Lung (tissue), 11 donors: ENCODE measurements at regions not wholly inside any gene's neighbourhood (a gene's known extent, or its start where the extent isn't known, plus 50 kb on each side); places are given as distances from the start of the nearest gene placed in this dataset.

ENCODE experiments used
- ATAC-seq: fragments of 200-7000 bp; cut with Tn5 transposase; one replicate; pipeline ENCODE4 v1.9.1; 2020; ENCODE audit warnings: moderate number of reproducible peaks; ENCODE audit not compliant: insufficient read depth, low FRiP score
- DNase-seq, 3 donors: peaks; one replicate each; pipeline ENCODE4 v3.0.0-alpha.2; 2013 to 2017
- H3K27ac ChIP-seq, 2 donors: one replicate each; pipeline ENCODE4 v1.5.1; 2013; ENCODE audit warnings: mild to moderate bottlenecking in 2 of 2, moderate library complexity in 2 of 2, control low read depth in 1 of 2, inconsistent platforms in 1 of 2, low read depth in 1 of 2, low read length in 1 of 2
- H3K27me3 ChIP-seq, 3 donors: one replicate each; pipeline ENCODE4 v1.5.1; 2013; ENCODE audit warnings: low read length in 2 of 3; ENCODE audit not compliant: control insufficient read depth in 3 of 3, insufficient read depth in 3 of 3
- H3K36me3 ChIP-seq, 4 donors: one replicate each; pipeline ENCODE4 v1.5.1; 2013; ENCODE audit warnings: low read length in 4 of 4, mild to moderate bottlenecking in 1 of 4, moderate library complexity in 1 of 4; ENCODE audit not compliant: control insufficient read depth in 4 of 4, insufficient read depth in 4 of 4
- H3K4me1 ChIP-seq, 5 donors: one replicate each; pipeline ENCODE4 v1.5.1; 2013; ENCODE audit warnings: low read length in 5 of 5, mild to moderate bottlenecking in 2 of 5, moderate library complexity in 1 of 5; ENCODE audit not compliant: control insufficient read depth in 5 of 5, insufficient read depth in 5 of 5
- H3K4me3 ChIP-seq: one replicate; pipeline ENCODE4 v1.5.1; 2013; ENCODE audit warnings: mild to moderate bottlenecking, control low read depth, moderate library complexity
- H3K9ac ChIP-seq, 2 donors: one replicate each; pipeline ENCODE4 v1.5.1; 2013; ENCODE audit warnings: low read length in 2 of 2, control low read depth in 1 of 2; ENCODE audit not compliant: insufficient read depth in 1 of 2
- H3K9me3 ChIP-seq, 4 donors: one replicate each; pipeline ENCODE4 v1.5.1; 2013; ENCODE audit warnings: low read length in 3 of 4, mild to moderate bottlenecking in 1 of 4, moderate library complexity in 1 of 4; ENCODE audit not compliant: control insufficient read depth in 4 of 4, insufficient read depth in 3 of 4
- CTCF ChIP-seq: IDR thresholded peaks from 2 replicates; pipeline ENCODE4 v1.5.1; 2012; ENCODE audit warnings: mild to moderate bottlenecking; ENCODE audit errors: control extremely low read depth, extremely low read depth
- WGBS, 2 donors: extraction: QIAGEN DNeasy Blood & Tissue Kit; methylation state at CpG; one replicate each; pipeline ENCODE4 v1.1.7; 2013; 5-methylcytosine and 5-hydroxymethylcytosine counted together
- donor health status: control.
- donor health status: control.
- donor health status: Bipolar disorder and iron deficiency.
- donor health status: healthy.
- donor health status: DM: yes; HTN: yes; CAD: no.

DNA sequence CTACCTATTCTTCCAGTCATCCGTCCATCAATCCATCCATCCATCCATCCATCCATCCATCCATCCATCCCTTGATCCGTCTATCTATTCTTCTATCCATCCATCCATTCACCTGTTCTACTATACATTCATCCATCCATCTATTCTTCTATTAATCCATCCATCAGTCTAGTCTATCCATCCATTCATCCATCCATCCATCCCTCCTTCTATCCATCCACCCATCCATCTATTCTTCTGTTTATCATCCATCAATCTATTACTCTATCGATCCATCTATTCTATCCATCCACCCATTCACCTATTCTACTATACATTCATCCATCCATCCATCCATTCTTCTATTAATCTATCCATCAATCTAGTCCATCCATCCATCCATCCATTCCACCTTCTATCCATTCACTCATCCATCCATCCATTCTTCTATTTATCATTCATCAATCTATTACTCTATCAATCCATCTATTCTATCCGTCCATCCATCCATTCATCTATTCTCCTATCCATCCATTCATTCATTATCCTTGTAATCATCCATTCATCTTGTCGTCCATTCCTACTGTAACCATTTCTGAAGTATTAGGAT lies 110.4 kb upstream of the ZNF516 start:
- Histone ChIP-seq H3K9me3 (no peaks in the 10 kb centered on the region), H3K27ac (no peak overlapping the region), H3K9ac (no peak overlapping the region), H3K27me3 (no peaks in the 10 kb centered on the region), H3K36me3 (no peaks in the 10 kb centered on the region), H3K4me3 (no peak overlapping the region), H3K4me1 (peaks cover 0 to 1% (median 0%) of the 10 kb centered on the region in 5 donors)
- ATAC-seq = no peak
- TF ChIP-seq CTCF = no peak
- WGBS, 2 donors = 66 to 93% methylated on average over 5 of the region's 5 CpGs
- no peak for DNase-seq

GRCh38 chr18:76604935-76605240 lies 109.8 kb upstream of the ZNF516 start:
- Histone ChIP-seq H3K36me3 (no peaks in the 10 kb centered on the region), H3K27ac (no peak overlapping the region), H3K27me3 (no peaks in the 10 kb centered on the region), H3K9me3 (no peaks in the 10 kb centered on the region), H3K4me1 (no peaks in the 10 kb centered on the region), H3K9ac (no peak overlapping the region), H3K4me3 (no peak overlapping the region)
- WGBS, 2 donors = 70 to 74% methylated on average over 3 of the region's 3 CpGs
- no peak for TF ChIP-seq CTCF
- ATAC-seq (no peak), DNase-seq (no peak)

- no peak overlapping the region for H3K27ac ChIP-seq
- ATAC-seq (no peak), DNase-seq (no peak)
- WGBS, 2 donors = 79 to 90% methylated on average over 14 of the region's 14 CpGs
- no peak overlapping the region for H3K4me3 ChIP-seq
- no peaks in the 10 kb centered on the region for H3K9me3 ChIP-seq
- no peaks in the 10 kb centered on the region for H3K4me1 ChIP-seq
- no peak overlapping the region for H3K9ac ChIP-seq
- TF ChIP-seq CTCF = no peak
- H3K27me3 ChIP-seq = no peaks in the 10 kb centered on the region
- H3K36me3 ChIP-seq = no peaks in the 10 kb centered on the region
Observed at GRCh38 chr18:76604108-76604934, 109.3 kb upstream of the ZNF516 start.
